ENCODE measurements at regions not wholly inside any gene's neighbourhood (a gene's known extent, or its start where the extent isn't known, plus 50 kb on each side); places are given as distances from the start of the nearest gene placed in this dataset.

- TF ChIP-seq POLR2A (IDR thresholded peaks at IDR 0.05): no peak
- TF ChIP-seq EP300 (IDR thresholded peaks at IDR 0.05): no peak
- no peak for TF ChIP-seq CTCF (IDR thresholded peaks at IDR 0.05)
Measured at GRCh38 chr7:81468526-81468925, 301.3 kb downstream of the HGF start.
